DMS53 treated with DMSO at 0.1 percent for 48 hours (cell line): ENCODE measurements at regions not wholly inside any gene's neighbourhood (a gene's known extent, or its start where the extent isn't known, plus 50 kb on each side); places are given as distances from the start of the nearest gene placed in this dataset.

Source experiments
- DNase-seq: peaks from one replicate; lab custom pipeline; 2025; ENCODE audit not compliant: unreplicated experiment; lab: John Stamatoyannopoulos, UW

DNA sequence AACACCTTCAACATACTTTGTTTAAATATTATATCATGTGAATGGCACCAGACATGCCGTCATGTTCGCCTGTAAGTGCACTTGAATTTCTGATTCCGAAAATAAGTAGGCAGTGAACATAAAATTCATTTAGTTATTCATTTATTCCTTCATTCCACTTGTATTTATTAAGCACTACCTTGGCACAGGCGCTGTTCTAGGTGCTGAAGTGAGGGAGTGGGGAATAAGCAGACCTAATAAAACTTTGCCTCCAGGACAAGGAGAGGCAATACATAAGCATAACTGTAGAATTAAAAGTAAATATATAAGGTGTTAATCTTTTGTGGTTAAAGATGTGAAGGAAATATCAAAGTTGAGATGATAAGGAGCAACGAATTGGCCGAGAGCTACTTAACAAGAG, 297.4 kb downstream of the TENT4A start:
- no peak for DNase-seq

- no peak for DNase-seq
These were observed 298.8 kb downstream of the TENT4A start for GRCh38 chr5:7012057-7012456.

DNA sequence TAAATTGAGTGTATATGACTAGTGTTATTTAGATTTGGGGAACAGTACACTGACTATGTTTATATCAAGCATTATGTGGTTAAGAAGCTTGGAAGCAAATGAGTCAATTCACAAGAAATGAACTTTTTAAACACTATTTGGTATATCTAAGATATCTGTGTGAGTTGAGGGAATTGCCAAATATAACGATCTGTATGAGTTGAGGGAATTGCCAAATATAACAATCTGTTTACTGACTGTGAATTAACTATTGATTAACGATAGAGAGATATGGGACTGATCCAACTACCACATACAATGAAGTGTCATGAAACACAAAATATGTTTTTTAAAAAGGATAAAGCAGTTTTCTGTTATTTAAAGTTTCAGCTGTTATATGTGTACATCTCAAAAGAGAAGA, 301.4 kb downstream of the TENT4A start:
- no peak for DNase-seq

- no peak for DNase-seq
These were observed 302.5 kb downstream of the TENT4A start for GRCh38 chr5:7015586-7016256.

- DNase-seq = no peak
These were observed 303.9 kb downstream of the TENT4A start for GRCh38 chr5:7016999-7017747.

GRCh38 chr5:7018198-7018597, 305.0 kb downstream of the TENT4A start:
- DNase-seq = no peak

- no peak for DNase-seq
These were observed 305.4 kb downstream of the TENT4A start for GRCh38 chr5:7018601-7019000.

DNA sequence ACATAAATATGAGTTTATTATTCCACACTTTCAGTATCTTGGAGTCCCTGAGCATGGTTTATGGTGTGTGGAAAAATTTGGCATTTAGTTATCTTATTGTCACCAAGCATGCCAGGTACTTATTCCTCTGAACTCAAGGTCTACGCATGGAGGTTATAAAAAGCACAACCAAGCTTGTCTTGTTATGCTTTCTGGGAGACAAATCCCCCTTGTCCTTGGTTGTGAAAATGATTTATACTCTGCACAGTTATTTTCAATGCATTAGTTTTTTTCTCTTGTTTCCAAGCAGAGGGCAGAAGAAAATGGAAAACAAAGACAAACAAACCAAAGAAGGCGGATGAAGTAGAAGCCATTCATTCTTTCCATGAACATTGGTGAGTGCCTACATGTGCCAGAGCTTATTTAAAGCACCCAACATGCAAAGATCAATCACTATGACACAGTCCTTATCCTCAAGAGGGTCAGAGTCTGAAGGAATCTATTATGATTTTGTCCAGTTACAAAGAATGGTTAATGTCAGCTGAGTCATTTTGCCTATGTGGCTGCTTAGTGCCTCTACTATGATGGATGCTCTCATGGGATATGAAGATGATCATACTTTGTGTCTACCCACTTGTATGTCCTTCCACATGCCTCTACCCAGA, 323.1 kb downstream of the TENT4A start:
- no peak for DNase-seq

- peak; percentile 73 for DNase-seq
These were observed 325.8 kb downstream of the TENT4A start for GRCh38 chr5:7039074-7039473.

GRCh38 chr5:7040111-7040510, 326.9 kb downstream of the TENT4A start:
- no peak for DNase-seq

- DNase-seq = no peak
These were observed 330.6 kb downstream of the TENT4A start for GRCh38 chr5:7043797-7044196.

- peak; percentile 97 for DNase-seq
These were observed 334.5 kb downstream of the TENT4A start for GRCh38 chr5:7047511-7048261.

DNA sequence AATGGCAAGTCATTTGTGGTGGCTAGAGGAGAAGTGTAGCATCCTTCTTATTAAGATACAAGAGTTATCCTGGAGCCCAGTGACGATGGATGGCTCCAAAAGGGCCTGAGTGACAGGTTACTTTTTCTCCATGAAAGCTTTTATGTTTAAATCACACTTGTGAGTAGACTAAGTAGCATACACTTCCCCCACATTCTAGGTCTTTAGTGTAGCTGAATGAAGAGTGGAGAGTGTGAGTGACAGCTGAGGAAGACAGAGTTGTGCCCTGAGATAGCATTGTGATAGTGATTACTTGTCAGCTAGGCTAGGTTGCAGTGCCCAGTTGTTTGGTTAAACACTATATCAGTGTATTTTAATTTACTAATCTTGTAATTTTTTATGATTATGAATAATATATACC, 337.8 kb downstream of the TENT4A start:
- DNase-seq = no peak

DNA sequence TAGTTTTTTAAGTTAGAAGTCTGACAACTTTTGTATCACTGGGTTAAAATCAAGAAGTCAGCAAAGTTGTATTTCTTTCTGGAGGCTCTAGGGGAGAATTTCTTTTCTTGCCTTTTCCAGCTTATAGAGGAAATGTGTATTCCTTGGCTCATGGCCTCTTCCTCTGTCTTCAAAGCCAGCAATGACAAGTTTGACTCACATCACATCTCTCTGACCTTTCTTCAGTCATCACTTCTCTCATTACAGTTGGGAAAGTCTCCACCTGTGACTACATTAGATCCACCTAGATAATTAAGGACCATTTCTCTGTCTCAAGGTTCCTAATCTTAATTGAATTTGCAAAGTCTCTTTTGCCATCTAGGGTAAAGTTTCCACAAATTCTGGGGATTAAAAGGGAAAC, 339.9 kb downstream of the TENT4A start:
- no peak for DNase-seq

DNA sequence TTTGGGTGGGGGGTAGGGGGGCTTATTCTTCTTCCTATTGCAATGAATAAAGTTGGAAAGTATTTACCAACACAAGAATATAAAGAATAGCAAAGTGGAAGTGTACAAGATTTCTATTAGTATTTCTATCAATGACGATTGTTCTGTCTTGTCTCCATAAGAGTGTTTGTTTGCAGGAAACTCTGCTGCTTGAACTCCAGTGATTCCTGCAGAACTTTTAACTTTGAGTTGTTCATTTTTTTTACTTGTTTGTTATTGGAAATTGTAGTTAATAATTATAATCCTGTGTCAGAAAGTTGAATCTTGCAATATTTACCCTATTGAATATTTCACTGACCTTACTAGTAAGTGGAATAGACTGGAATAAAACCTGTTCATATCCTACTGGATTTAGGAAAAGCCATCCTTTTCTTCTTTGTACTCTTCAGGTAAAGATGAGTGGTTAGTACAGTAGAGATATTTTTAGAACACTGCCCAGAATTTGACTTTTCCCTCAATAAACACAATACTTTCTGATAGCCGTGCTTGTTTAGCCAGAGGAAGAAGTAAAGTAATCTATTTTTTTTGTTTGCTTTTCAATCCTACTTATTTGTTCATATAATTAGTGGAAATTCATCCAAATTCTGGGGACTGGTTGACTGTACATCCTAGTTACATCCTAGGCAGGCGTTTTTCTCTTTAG, 340.4 kb downstream of the TENT4A start:
- DNase-seq = no peak

DNA sequence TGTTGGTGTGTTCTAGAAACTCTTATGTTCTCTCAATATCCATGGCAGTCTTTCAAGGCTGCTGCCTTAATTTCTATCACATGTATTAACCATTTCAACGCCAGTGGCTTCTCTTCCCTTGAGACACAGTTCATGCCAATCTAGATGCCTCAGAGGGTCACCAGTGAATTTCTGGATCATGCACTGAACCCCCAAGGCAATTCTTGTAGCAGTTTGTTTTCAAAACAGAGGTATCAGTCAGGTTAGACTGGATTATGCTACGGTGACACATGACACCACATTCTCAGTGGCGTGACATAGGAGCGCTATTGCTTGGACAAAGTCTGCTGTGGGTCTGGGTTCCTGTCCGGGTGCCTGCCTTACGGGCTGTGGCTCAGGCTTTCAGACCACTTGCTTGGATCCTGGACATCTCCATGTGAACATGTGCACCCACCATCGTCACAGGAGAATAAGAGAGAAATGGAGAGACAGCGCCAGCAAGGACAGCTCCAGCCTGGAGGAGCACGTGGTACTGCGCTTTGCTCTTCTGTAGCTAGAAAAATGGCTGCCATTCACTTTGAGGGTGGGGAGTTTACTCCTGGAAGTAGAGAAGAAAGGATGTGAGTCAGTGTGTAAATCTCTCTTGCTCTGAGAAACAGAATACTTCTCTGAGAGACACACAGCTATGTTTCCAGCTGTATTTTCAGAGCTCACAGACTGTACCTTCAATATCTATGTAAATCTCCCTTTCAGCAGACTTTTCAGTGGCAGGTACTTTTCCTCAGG, 329.3 kb upstream of the ADCY2 start:
- DNase-seq = no peak

- DNase-seq = no peak
These were observed 327.8 kb upstream of the ADCY2 start for GRCh38 chr5:7068156-7068555.

DNA sequence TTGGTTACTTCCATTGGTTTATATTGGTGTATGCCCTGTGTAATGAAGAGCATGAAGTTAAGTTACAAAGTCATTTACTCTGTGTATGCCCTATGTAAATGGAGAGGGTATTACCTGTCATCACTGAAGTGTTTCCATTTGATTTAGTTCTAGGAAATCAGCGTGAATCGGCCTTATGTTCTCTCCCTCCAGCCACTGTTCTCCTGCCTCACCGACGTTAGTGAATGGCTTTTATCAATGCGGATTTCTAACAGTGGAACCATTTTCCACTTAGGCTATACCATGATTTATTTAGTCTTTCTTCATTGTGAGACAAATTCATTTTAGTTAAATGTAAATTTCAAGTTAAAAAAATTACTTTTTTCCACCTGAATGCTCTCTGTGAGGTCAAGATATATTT, 327.0 kb upstream of the ADCY2 start:
- no peak for DNase-seq

DNA sequence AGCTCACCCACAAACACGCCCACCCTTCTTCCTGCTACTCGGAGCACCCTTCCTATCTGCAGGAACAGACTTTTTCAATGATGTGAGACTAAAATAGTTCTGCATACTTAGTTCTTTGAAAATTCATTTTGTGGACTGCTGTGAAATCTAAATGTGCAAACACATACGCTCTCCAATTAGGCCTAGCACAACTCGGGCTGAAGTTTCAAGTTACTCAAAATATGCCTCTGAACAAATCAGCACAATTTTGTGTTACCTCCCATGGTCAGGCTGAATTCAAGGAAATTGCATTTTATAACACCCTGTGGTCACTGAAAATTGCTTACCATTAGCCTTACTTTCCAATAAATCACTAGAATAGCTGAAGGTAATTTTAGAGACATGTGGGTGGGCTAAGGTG, 323.8 kb upstream of the ADCY2 start:
- DNase-seq = no peak

GRCh38 chr5:7073666-7074065, 322.3 kb upstream of the ADCY2 start:
- DNase-seq = no peak
